ENCODE measurements at regions not wholly inside any gene's neighbourhood (a gene's known extent, or its start where the extent isn't known, plus 50 kb on each side); places are given as distances from the start of the nearest gene placed in this dataset.

GRCh38 chr13:80558074-80558473, 217.1 kb upstream of the SPRY2 start:
- Histone ChIP-seq H3K4me3 (replicated peaks in 1 of 3; ENCODE audit: low read depth in 2 of 3, low read length in 3 of 3) (no peak overlapping the region), H3K79me2 (ENCODE audit: insufficient read depth, low read length) (no peaks in the 10 kb centered on the region), H3K4me1 (ENCODE audit: control insufficient read depth in 1 of 2, insufficient read depth in 2 of 2, low read length in 2 of 2) (no peaks in the 10 kb centered on the region), H3K27ac (ENCODE audit: low read depth in 1 of 2, low read length in 2 of 2) (no peak overlapping the region), H3K36me3 (replicated peaks in 1 of 2; ENCODE audit: control insufficient read depth in 1 of 2, insufficient read depth in 2 of 2, low read length in 2 of 2) (no peaks in the 10 kb centered on the region), H3K4me2 (replicated peaks; ENCODE audit: extremely low read depth, low read length, poor library complexity, severe bottlenecking) (no peak overlapping the region), H3K9ac (ENCODE audit: insufficient read depth, low read length, poor library complexity, severe bottlenecking) (no peak overlapping the region), H3K9me3 (replicated peaks in 1 of 2; ENCODE audit: control insufficient read depth in 1 of 2, insufficient read depth in 1 of 2, low read length in 2 of 2) (peaks cover 0 to 7% of the 10 kb centered on the region in 2 donors), H3K27me3 (ENCODE audit: control insufficient read depth in 2 of 2, insufficient read depth in 2 of 2, low read length in 2 of 2) (no peaks in the 10 kb centered on the region), H4K20me1 (ENCODE audit: insufficient read depth, low read length) (no peaks in the 10 kb centered on the region), H2AFZ (ENCODE audit: insufficient read depth, low read depth, low read length, poor library complexity, severe bottlenecking) (no peak overlapping the region)
- no peak for DNase-seq
- no peak for TF ChIP-seq CTCF (IDR thresholded peaks at IDR 0.05)
- intact Hi-C loops (cut with micrococcal nuclease) = no loop called here
- Mint-ChIP-seq H3K4me1 (no peaks in the 10 kb centered on the region), H3K27me3 (ENCODE audit: low read depth in 3 of 3) (peaks cover 0 to 2% (median 1%) of the 10 kb centered on the region in 3 donors), H3K36me3 (no peaks in the 10 kb centered on the region), H3K9me3 (peaks cover 0 to 14% (median 7%) of the 10 kb centered on the region in 7 donors), H3K27ac (no peak overlapping the region), H3K4me3 (no peak overlapping the region)
- 91% methylated on average over 3 of the region's 4 CpGs for WGBS (ENCODE audit: insufficient coverage)

- no peak overlapping the region for H3K4me2 ChIP-seq (replicated peaks; ENCODE audit: extremely low read depth, low read length, poor library complexity, severe bottlenecking)
- no CpG with 5 or more reads among the region's 5 CpGs for WGBS (ENCODE audit: insufficient coverage)
- no peak for TF ChIP-seq CTCF (IDR thresholded peaks at IDR 0.05)
- no peaks in the 10 kb centered on the region for H3K36me3 ChIP-seq (replicated peaks in 1 of 2; ENCODE audit: control insufficient read depth in 1 of 2, insufficient read depth in 2 of 2, low read length in 2 of 2)
- no peak overlapping the region for H3K9ac ChIP-seq (ENCODE audit: insufficient read depth, low read length, poor library complexity, severe bottlenecking)
- no peak overlapping the region for H3K27ac ChIP-seq (ENCODE audit: low read depth in 1 of 2, low read length in 2 of 2)
- no peaks in the 10 kb centered on the region for H3K79me2 ChIP-seq (ENCODE audit: insufficient read depth, low read length)
- Mint-ChIP-seq H3K36me3 (no peaks in the 10 kb centered on the region), H3K27me3 (ENCODE audit: low read depth in 3 of 3) (peaks cover 1 to 2% (median 1%) of the 10 kb centered on the region in 3 donors), H3K4me1 (peaks cover 9% of the 10 kb centered on the region), H3K4me3 (no peak overlapping the region), H3K27ac (peak overlapping the region in 1 of 7 donors; percentile 0), H3K9me3 (peaks cover 0 to 14% (median 7%) of the 10 kb centered on the region in 7 donors)
- H4K20me1 ChIP-seq (ENCODE audit: insufficient read depth, low read length) = no peaks in the 10 kb centered on the region
- no peak overlapping the region for H2AFZ ChIP-seq (ENCODE audit: insufficient read depth, low read depth, low read length, poor library complexity, severe bottlenecking)
- H3K9me3 ChIP-seq (replicated peaks in 1 of 2; ENCODE audit: control insufficient read depth in 1 of 2, insufficient read depth in 1 of 2, low read length in 2 of 2) = peaks cover 0 to 7% of the 10 kb centered on the region in 2 donors
- intact Hi-C loops (cut with micrococcal nuclease) = no loop called here
- H3K4me1 ChIP-seq (ENCODE audit: control insufficient read depth in 1 of 2, insufficient read depth in 2 of 2, low read length in 2 of 2) = peaks cover 0 to 3% of the 10 kb centered on the region in 2 donors
- no peak overlapping the region for H3K4me3 ChIP-seq (replicated peaks in 1 of 3; ENCODE audit: low read depth in 2 of 3, low read length in 3 of 3)
- DNase-seq = no peak
- no peaks in the 10 kb centered on the region for H3K27me3 ChIP-seq (ENCODE audit: control insufficient read depth in 2 of 2, insufficient read depth in 2 of 2, low read length in 2 of 2)
Measured at GRCh38 chr13:80555796-80556678, 215.1 kb upstream of the SPRY2 start.

Data from CD14-positive monocyte (primary cell).